Stimulated activated CD4-positive, alpha-beta T cell treated with anti-CD3 and anti-CD28 coated beads, Interleukin-2, amount 100 ng/mL, for 48 hours (primary cell): ENCODE measurements at regions not wholly inside any gene's neighbourhood (a gene's known extent, or its start where the extent isn't known, plus 50 kb on each side); places are given as distances from the start of the nearest gene placed in this dataset.
"Not testable (repeated sequence)": the region's sequence is repeated elsewhere in the genome, so short reads cannot be mapped to it uniquely, and the experiment has no call there.

Experiments used
- DNase-seq, 2 donors: peaks; one replicate each; pipeline ENCODE4 v3.0.0-alpha.2; 2020

DNA sequence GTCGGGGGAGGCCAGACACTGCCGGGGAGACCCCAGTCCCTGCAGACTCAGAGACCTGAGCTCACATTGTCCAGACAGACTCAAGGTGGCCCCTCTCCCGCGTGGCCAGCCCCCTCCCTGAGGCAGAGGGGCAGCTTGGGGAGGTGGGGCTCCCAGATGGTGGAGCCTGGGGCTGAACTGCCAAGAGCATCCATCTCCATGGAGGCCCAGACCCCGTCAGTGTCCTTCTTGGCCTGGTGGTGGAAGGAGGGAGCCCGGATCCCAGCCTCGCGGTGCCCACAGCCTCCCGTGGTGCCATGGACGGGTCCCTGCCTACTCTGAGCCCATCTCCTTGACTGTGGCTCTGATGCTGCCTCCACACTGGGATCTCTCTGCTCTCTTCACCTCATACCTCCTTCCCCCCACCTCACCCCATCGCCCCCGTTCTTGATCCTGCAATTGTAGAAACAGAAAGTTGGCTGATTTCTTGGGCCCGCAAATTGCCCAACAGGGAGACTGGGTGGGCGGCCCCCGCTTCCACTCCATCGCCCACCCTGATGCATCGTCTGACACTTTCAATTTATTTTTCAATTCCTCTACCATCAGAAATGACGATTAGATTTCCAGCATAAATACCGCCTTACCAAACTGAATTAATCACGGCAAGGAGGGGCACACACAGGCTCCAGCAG is 348.9 kb downstream of the MATN1 start:
- no peak for DNase-seq

DNA sequence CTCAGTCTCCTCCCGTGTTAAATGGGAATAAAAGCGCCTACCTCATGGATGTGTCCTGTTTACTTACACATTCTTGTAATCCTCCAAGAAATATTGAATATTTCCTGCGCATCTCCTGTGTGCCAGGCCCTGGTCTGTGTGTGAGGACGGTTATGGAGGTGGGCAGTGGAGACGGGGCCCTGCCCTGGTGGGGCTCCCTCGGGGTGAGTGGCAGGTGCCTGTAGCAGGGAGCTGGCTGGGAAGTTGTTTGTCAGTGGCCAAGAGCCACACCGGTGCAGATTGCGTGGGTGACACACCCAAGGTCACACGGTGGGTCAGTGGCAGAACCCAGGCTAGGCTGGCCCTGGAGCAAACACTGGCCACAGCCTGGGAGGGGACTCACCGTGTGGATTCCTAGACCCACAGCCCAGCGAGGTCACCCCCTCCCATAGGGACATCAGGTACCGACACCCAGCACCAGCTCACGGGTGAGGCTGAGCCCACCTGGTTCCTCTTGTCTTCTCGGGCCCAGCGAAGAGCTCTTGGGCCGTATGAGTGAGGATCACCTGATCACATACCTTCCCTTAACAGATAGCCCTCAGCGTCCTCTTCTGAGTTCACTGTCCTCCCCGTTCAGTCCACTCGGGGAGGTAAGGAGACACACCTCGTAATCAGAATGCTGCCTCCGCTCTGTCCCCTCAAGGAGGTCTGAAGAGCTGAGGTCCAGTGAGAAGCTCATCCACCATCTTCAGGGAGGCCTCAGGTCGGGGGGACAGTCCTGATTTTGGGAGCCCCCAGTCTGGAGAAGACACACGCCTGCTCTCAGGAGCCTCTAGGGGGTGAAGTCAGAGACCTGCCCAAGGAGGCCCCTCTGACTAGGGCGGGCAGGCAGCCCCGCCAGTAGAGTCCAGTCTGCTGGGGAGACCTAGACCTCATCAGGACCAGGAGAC is 349.6 kb downstream of the MATN1 start:
- no peak for DNase-seq

DNA sequence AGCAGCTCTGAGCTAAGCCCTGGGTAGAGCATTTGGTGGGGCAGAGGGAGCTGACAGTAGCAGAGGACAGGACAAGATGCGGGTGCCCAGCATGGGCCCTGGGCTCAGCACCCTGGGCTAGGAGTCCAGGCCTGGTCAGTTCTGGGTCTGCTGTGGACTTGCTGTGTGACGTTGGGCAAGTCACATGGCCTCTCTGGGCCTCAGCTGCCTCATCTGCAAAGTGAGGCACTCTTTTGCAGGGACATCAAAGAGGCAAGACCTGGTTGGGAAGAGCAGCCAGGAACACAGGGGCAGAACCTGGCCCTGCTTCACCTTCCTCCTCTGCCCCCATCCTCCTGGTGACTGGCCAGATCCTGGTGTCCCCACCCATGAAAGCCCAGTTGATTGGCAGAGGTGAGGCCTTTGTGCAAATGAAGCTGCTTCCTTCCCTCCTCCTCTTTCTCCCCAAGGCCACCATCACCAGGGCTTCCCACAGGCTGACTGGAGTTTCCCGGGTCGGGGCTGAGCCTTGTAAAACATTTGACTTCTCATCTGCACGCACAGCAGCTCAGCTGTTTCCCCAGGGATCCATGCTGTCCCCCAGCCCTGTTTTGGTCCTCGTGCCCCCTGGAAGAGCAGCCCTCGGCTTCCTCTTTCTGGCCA is 350.5 kb downstream of the MATN1 start:
- no peak for DNase-seq

DNA sequence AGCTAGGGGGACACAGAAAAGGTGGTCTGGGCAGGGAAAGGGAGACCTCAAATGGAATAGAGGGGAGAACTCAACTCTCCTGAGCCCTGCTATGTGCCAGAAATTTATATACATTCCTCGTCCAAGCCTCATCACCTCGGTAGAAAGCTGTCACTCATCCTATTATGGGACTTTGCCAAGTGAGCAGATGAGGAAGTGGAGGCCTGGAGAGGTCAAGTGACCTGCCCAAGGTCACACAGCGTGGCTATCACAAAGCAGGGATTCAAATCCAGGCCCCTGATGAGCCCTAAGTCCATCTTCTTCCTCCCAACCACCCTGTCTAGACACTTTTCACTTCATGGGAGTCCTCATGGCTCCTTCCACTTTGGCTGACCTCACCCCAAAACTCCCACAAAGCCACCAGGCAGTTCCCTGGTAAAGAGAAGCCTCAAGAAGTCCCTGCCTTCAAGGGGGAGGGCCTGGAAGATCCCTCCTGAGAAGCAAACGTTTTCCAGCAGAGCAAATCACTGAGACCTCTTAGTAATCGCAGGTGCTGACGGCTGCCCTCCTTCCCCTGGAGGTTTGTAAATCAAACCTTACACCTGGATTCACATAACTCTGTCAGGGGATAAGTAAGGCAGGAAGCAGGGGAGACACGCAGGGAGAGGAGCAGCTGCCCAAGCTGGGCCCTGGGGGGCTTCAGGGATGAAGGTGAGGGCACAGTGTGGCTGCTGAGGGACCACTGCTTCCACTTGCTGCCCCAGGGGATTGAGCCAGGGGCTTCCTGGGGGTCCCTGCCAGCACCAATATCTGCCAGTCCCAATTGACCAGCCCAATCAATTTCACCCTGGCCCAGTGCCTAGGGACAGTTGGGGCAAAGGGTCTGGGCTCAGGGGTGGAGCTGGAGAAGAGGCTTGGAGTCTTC is 351.2 kb downstream of the MATN1 start:
- DNase-seq = no peak

GRCh38 chr1:30371179-30371788 is 352.1 kb downstream of the MATN1 start:
- no peak for DNase-seq

DNA sequence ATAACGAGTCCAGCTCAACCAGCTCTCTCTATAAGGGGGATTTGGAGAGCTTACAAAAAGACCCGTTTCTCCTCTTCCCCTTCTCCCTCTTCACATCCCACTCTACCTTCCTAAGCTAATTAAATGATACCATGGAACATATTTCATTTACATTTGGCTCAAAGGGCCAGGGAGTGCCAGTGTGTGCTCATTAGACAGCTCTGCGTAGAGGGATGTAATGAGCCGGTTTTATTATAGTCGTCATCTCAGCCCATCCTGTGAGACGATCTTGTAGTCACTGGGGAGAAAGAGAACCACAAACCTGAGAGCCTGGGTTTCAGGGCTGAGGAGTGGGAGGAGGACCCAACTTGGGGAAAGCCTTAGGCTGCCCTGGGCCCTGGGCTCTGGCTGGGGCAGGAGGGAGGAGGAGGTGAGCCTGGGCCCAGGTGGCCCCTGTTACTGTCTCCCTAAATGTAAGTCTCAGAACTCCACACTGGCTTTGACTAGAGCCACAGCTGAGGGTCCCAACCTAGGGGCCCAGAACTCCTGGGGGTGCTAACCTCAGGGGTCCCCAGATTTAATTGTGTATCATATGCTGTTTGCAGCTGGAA is 354.6 kb downstream of the MATN1 start:
- no peak for DNase-seq

DNA sequence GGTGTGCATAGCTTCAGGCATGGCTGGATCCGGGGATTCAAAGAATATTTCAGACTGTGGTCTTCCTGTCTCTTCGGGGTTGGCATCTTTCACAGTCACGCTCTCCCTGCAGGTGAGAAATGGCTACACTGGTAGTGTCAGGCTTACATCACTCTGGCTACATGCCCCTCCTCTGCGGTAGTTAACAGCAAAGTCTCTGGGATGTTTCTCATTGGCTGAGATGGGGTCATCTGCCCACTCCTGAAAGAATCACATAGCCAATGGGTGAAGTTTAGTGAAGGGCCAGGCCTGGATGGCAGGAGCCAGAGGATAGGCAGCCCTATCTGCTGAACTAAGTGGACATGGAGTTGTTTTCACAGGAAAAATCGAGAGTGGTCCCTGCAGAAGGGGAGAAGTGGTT is 356.5 kb downstream of the MATN1 start:
- no peak for DNase-seq

DNA sequence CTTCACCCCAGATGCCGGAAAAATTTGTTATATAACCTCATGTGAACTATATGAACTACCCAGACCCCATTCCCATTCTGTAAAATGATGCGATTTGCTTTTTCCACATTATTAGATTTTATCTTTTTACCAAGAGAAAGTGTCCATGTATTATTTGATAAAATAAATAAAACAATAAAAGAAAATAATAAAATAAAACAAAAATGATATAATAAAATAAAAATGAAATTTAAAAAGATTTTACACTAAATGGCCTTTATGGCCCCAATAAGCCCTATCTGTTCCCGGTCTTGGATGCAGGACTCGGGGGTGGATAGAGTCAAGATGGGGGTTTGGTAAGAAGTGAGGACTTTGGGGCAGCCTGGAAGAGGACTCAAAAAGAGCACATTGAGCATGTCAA is 357.2 kb downstream of the MATN1 start:
- DNase-seq = no peak

- DNase-seq = no peak
Measured at GRCh38 chr1:30365596-30365995, 357.8 kb downstream of the MATN1 start.

DNA sequence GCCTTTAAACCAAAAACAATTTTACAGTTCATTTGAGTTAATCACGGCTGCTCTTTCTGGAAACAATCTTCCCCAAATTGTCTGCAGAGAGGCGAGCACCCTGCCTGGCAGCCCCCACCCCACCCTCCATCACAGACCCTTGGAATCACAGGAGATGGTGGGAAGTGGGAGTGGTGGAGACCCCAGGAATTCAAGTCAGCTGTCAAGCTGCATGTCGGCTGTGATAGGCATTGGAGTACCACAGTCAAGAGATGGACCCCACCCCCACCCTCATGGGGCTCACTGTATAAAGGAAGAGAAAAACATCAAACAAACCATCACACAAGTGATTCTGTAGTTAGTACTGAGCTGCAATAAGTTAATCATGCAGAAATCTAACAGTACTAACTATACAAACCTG is 360.4 kb downstream of the MATN1 start:
- no peak for DNase-seq

- DNase-seq = no peak
Measured at GRCh38 chr1:30362603-30362990, 360.8 kb downstream of the MATN1 start.

DNA sequence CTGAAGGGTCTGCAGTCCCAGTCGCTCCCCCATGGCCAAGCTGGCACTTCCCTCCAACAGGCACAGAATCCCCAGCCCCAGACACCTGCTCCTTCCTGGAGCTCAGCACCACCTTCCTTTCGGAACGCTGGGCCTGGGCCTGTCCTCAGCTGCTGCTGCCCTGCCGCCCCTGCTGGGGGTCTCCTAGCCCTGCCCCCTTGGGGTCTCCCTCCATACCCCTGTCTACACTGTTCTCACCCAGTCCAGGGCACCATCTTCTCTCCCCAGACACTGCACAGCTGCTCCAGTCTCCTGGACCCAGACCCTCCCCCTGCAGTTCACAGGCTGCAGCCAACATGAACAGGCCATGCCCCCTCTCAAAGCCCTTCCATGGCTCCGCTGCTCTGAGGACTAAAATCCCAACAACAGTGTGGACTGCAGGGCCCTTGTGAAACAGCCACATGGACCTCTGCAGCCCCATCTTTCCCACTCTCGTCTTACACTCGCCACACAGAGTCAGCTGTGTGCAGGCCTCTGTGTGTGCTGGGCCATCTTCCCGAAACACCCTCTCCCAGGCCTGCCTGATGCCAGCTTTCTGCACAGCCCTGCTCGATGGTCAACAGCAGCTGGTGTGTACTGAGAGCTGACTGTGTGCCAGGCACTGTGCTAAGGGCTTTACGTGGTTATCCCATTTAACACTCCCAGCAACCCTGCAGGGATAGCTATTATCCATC is 361.3 kb downstream of the MATN1 start:
- not testable (repeated sequence) for DNase-seq

GRCh38 chr1:30360753-30361152 is 362.6 kb downstream of the MATN1 start:
- no peak for DNase-seq

DNA sequence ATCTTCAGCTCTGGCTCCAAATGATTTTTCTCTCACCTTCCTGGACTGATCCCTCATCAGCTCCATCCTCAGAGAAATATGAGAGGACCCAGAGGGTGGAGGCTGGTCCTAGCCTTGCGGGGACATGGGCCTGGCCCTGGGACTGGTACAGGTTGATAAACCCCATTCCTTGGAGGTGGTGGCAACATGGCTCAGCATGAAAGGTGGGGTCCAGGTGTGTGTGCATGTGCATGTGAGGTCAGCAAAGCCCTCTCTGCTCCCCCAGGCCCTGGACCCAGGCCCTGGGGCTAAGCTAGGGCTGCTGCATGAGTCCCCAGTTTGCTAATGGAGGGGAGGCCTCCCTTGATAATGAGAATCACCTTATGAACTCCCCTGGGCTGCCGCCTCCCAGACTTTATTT is 363.1 kb downstream of the MATN1 start:
- DNase-seq = no peak

DNA sequence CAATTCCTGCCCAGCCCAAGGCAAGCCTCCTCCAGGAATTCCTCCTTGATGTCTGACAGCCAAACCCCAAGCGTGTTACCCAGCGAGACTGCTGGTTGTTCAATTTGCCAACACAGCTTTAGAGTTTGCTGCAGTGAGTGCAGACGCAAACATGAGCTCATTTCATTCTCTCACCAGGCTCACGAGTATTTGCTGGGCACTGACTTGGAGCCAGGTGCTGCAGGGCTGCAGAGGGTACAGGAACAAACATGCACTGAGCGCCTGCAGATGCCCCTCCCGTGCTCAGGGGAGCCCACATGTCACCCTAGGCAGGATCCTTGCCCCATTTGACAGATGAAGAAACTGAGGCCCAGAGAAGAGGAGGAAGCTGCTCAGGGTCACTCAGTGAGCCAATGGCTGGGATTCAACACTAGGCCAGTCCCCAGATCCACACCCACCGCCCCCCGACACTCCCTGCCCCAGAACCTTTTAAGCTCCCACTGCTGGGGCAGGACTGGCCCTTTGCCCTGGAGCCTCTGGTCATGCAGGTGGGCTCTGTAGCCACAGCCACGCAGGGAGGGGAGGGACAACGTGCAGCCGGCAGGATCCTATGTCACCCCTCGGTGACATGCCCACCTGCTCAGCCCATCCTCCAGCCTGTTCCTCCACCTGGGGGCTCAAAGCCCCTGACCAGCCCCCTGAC is 363.7 kb downstream of the MATN1 start:
- DNase-seq = no peak

DNA sequence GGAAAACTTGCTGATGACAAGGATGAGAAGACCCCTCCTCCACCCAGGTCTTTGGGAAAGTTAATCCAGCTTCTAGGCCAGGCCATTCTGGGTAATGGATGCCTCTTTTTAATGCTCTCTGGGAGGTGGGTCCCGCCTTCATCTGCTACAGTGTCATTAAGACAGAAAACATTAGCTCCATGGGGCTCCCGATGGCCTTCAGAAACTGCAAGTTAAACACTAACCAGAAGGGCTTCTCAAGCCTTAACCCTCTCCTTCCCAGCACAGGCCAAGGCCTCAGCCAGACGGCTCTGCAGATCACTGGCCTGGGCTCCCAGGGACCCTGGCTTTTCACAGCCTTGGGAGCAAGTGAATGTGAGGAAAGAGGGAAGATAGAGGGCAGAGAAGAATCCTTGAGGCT is 364.9 kb downstream of the MATN1 start:
- DNase-seq = no peak

- no peak for DNase-seq
Measured at GRCh38 chr1:30356839-30357238, 366.5 kb downstream of the MATN1 start.

DNA sequence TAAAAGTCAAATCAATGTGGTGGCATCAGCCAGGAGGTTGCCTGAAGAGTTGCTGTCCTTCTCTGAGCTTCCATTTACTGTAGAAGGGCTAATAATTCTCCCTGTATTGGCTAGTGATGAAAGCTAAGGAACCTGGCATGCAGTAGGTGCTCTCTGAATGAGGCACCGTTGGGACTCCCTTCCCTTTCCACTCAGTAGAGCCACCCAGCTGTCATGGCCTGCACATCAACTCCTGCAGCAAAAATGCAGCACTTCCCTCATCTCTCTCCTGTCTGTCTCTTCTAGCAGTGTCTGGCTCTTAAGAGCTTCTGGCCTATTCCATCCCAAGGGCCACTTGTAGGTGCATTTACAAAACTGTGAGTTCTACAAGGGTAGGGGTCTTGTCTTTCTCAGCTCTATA is 369.0 kb downstream of the MATN1 start:
- DNase-seq = no peak

GRCh38 chr1:30353637-30354036 is 369.7 kb downstream of the MATN1 start:
- DNase-seq = no peak

DNA sequence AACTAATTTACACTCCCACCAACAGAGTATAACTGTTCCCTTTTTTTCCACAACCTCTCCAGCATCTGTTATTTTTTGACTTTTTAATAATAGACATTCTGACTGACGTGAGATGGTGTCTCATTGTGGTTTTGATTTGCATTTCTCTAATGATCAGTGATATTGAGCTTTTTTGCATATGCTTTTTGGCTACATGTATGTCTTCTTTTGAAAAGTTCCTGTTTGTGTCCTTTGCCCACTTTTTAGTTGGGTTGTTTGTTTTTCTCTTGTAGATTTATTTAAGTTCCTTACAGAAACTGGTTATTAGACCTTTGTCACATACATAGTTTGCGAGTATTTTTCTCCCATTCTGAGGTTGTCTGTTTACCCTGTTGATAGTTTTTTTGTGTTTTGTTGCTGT is 375.2 kb downstream of the MATN1 start:
- DNase-seq = no peak
